Stimulated activated CD4-positive, alpha-beta T cell treated with anti-CD3 and anti-CD28 coated beads, Interleukin-4, amount 100 ng/mL, for 48 hours (primary cell): ENCODE measurements at regions not wholly inside any gene's neighbourhood (a gene's known extent, or its start where the extent isn't known, plus 50 kb on each side); places are given as distances from the start of the nearest gene placed in this dataset.

ENCODE experiments used
- DNase-seq, 2 donors: peaks; one replicate each; pipeline ENCODE4 v3.0.0-alpha.2; 2020; ENCODE audit warnings: low read depth in 2 of 2

- DNase-seq, result no peak
Measured at GRCh38 chr6:7050004-7050403, 57.8 kb upstream of the RREB1 start.

GRCh38 chr6:7050872-7051779 lies 56.6 kb upstream of the RREB1 start:
- DNase-seq, result no peak

GRCh38 chr6:7051780-7052442 lies 55.9 kb upstream of the RREB1 start:
- DNase-seq, result peak in 1 of 2 donors; percentile 28

- no peak for DNase-seq
Measured at GRCh38 chr6:7052443-7053011, 55.2 kb upstream of the RREB1 start.

- DNase-seq, result no peak
Measured at GRCh38 chr6:7053125-7053774, 54.5 kb upstream of the RREB1 start.
